IMR-90 (cell line): ENCODE measurements at regions not wholly inside any gene's neighbourhood (a gene's known extent, or its start where the extent isn't known, plus 50 kb on each side); places are given as distances from the start of the nearest gene placed in this dataset.
A peak's percentile ranks its signal among the peaks of the same experiment; 100 is the strongest.

ENCODE experiments used
- ATAC-seq: fragments of 200-7000 bp; cut with Tn5 transposase; 2 replicates; pipeline ENCODE4 v1.9.1; 2020; ENCODE audit warnings: low read depth, mild to moderate bottlenecking, moderate library complexity
- BruUV-seq: library from RNA; stranded (reverse); fragments of 400-500 nt; replicated peaks from 2 replicates; lab custom pipeline; 2021; lab: Mats Ljungman, UMichigan
- CTCF ChIA-PET: fragments of 300-600 bp; formaldehyde crosslinking; extraction: SDS; loops from one replicate; lab custom pipeline; 2021; ENCODE audit warnings: antibody characterized with exemption; lab: Yijun Ruan, JAX
- POLR2A ChIA-PET: fragments of 300-600 bp; sonication (Branson Sonifier 250); formaldehyde crosslinking; loops from one replicate; lab custom pipeline; 2022; ENCODE audit warnings: antibody characterized with exemption; ENCODE audit not compliant: unreplicated experiment; lab: Charles Lee
- DNase-seq: peaks from one replicate; pipeline ENCODE4 v3.0.0; 2013
- H2AFZ ChIP-seq: replicated peaks from 2 replicates; pipeline ENCODE3; 2013; ENCODE audit warnings: low read length, mild to moderate bottlenecking; ENCODE audit not compliant: poor library complexity
- H2AK5ac ChIP-seq: 2 replicates; pipeline ENCODE4 v1.6.1; 2013; ENCODE audit warnings: low read depth, low read length, inconsistent platforms
- H2AK9ac ChIP-seq: replicated peaks from 2 replicates; pipeline ENCODE3; 2013; ENCODE audit warnings: mild to moderate bottlenecking, low read depth, low read length, moderate library complexity; ENCODE audit not compliant: poor library complexity
- H2BK120ac ChIP-seq: 2 replicates; pipeline ENCODE4 v1.6.1; 2013; ENCODE audit warnings: low read depth, low read length, inconsistent platforms
- H2BK15ac ChIP-seq: 3 replicates; pipeline ENCODE4 v1.6.1; 2013; ENCODE audit warnings: low read depth, low read length, inconsistent platforms
- H2BK20ac ChIP-seq: 2 replicates; pipeline ENCODE4 v1.6.1; 2013; ENCODE audit warnings: low read depth, mild to moderate bottlenecking, inconsistent platforms, low read length, moderate library complexity
- H2BK5ac ChIP-seq: 2 replicates; pipeline ENCODE4 v1.6.1; 2013; ENCODE audit warnings: mild to moderate bottlenecking, low read depth, low read length, inconsistent platforms; ENCODE audit not compliant: poor library complexity, severe bottlenecking
- H3K14ac ChIP-seq: replicated peaks from 2 replicates; pipeline ENCODE4 v1.6.1; 2013; ENCODE audit warnings: low read depth, low read length, inconsistent platforms
- H3K18ac ChIP-seq: 2 replicates; pipeline ENCODE4 v1.6.1; 2013; ENCODE audit warnings: low read depth, low read length, control low read depth
- H3K23ac ChIP-seq: 2 replicates; pipeline ENCODE4 v1.6.1; 2013; ENCODE audit warnings: low read depth, low read length, inconsistent platforms
- H3K27ac ChIP-seq: 2 replicates; pipeline ENCODE4 v1.5.1; 2013; ENCODE audit warnings: mild to moderate bottlenecking, control low read depth, low read length; ENCODE audit not compliant: insufficient read depth
- H3K27me3 ChIP-seq: 2 replicates; pipeline ENCODE4 v1.6.1; 2013; ENCODE audit warnings: low read length; ENCODE audit not compliant: control insufficient read depth, insufficient read depth
- H3K36me3 ChIP-seq: 2 replicates; pipeline ENCODE4 v1.6.1; 2013; ENCODE audit warnings: low read length, mixed read lengths; ENCODE audit not compliant: control insufficient read depth, insufficient read depth
- H3K4ac ChIP-seq: 2 replicates; pipeline ENCODE4 v1.6.1; 2013; ENCODE audit warnings: low read depth, low read length, inconsistent platforms
- H3K4me1 ChIP-seq: 2 replicates; pipeline ENCODE4 v1.6.1; 2013; ENCODE audit warnings: low read length, mixed read lengths; ENCODE audit not compliant: control insufficient read depth, insufficient read depth
- H3K4me2 ChIP-seq: 2 replicates; pipeline ENCODE4 v1.6.1; 2013; ENCODE audit warnings: low read depth, mild to moderate bottlenecking, control low read depth, low read length, moderate library complexity
- H3K4me3 ChIP-seq: 2 replicates; pipeline ENCODE4 v1.5.1; 2013; ENCODE audit warnings: low read depth, mild to moderate bottlenecking, control low read depth, low read length, moderate library complexity; ENCODE audit not compliant: insufficient read depth
- H3K56ac ChIP-seq: 2 replicates; pipeline ENCODE4 v1.6.1; 2013; ENCODE audit warnings: low read length, inconsistent platforms; ENCODE audit not compliant: insufficient read depth; ENCODE audit errors: extremely low read depth
- H3K79me1 ChIP-seq, 2 experiments: 2 replicates each; pipeline ENCODE4 v1.6.1; 2013; ENCODE audit warnings: low read length in 2 of 2, inconsistent platforms in 1 of 2, low read depth in 1 of 2
- H3K9ac ChIP-seq: 2 replicates; pipeline ENCODE4 v1.6.1; 2013; ENCODE audit warnings: low read depth, low read length, control low read depth
- H3K9me1 ChIP-seq: 2 replicates; pipeline ENCODE4 v1.6.1; 2013; ENCODE audit warnings: low read length, inconsistent platforms; ENCODE audit not compliant: insufficient read depth
- H3K9me3 ChIP-seq: 2 replicates; pipeline ENCODE4 v1.6.1; 2013; ENCODE audit warnings: low read length; ENCODE audit not compliant: control insufficient read depth, insufficient read depth
- H4K20me1 ChIP-seq: 2 replicates; pipeline ENCODE4 v1.6.1; 2013; ENCODE audit warnings: low read length, inconsistent platforms; ENCODE audit not compliant: insufficient read depth
- H4K5ac ChIP-seq: 2 replicates; pipeline ENCODE4 v1.6.1; 2013; ENCODE audit warnings: mild to moderate bottlenecking, low read depth, low read length, control low read depth
- H4K8ac ChIP-seq, 2 experiments: 2 replicates each; pipeline ENCODE4 v1.6.1; 2013; ENCODE audit warnings: low read depth in 2 of 2, low read length in 2 of 2, control low read depth in 1 of 2, inconsistent platforms in 1 of 2
- H4K91ac ChIP-seq: 2 replicates; pipeline ENCODE4 v1.6.1; 2013; ENCODE audit warnings: low read depth, low read length, inconsistent platforms; ENCODE audit not compliant: insufficient read depth
- CEBPB ChIP-seq: IDR thresholded peaks from 2 replicates; pipeline ENCODE4 v1.6.1; 2012; ENCODE audit warnings: low read depth, low read length, improper control_type of control experiment
- NFE2L2 ChIP-seq: fragments of 150-350 bp; IDR thresholded peaks from 2 replicates; pipeline ENCODE4 v1.6.1; 2016; ENCODE audit warnings: low read depth, mild to moderate bottlenecking, low read length
- WGBS, 2 experiments: methylation state at CpG; one replicate each; pipeline versions ENCODE4 v1.1.5 to v1.1.7; 2013; ENCODE audit warnings: missing lambda C conversion rate in 2 of 2; ENCODE audit not compliant: insufficient read length in 1 of 2; ENCODE audit errors: extremely low coverage in 2 of 2; 5-methylcytosine and 5-hydroxymethylcytosine counted together
- dilution Hi-C: fragments of 300-500 bp; cut with HindIII; formaldehyde crosslinking; loops from one replicate; pipeline ENCODE4 v1.14.3; 2018; ENCODE audit warnings: low sequenced_read_pairs; ENCODE audit not compliant: unreplicated experiment
- in situ Hi-C: fragments of 300-500 bp; cut with MboI; formaldehyde crosslinking; loops from 3 replicates; pipeline ENCODE4 v1.14.3; 2019; ENCODE audit warnings: low sequenced_read_pairs, inconsistent platforms, mixed read lengths
- intact Hi-C: fragments of 100-400 bp; cut with micrococcal nuclease; formaldehyde crosslinking; loops from 2 replicates; pipeline ENCODE4 v1.10.0; 2022

DNA sequence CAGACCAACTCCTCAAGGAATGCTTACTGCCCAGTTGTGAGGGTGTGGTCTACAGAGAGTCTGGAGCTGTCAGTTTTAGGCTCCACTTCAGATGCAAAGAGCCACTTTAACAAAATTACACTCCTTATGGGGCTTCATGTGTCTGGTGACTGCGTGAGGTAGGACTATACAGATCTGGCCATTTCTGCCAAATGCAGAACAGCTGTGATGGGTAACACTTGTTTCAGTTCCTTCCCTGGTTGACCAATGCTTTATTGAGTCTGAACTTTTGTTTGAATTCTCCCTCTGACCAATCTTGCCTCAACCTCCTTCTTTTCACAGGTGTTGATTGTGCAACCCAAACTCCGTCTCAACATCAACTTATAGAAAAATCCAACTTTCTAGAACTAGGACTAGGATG lies 181.2 kb downstream of the OMA1 start:
- no peaks in the 10 kb centered on the region for H3K36me3 ChIP-seq
- POLR2A ChIA-PET: no interaction called here
- no peak overlapping the region for H4K5ac ChIP-seq
- no peak overlapping the region for H4K91ac ChIP-seq
- DNase-seq (no peak), ATAC-seq (no peak)
- no peak for TF ChIP-seq NFE2L2
- TF ChIP-seq CEBPB: 0 out of 2 replicates have a peak, but pooled peaks have one; percentile 34
- H3K56ac ChIP-seq: no peak overlapping the region
- no peak overlapping the region for H3K4me2 ChIP-seq
- no peak overlapping the region for H3K27ac ChIP-seq
- no peak overlapping the region for H2BK15ac ChIP-seq
- no peak overlapping the region for H2AK5ac ChIP-seq
- no peak overlapping the region for H3K23ac ChIP-seq
- CTCF ChIA-PET: no interaction called here
- no peak overlapping the region for H3K18ac ChIP-seq
- no peak overlapping the region for H3K9ac ChIP-seq
- H4K8ac ChIP-seq: no peak overlapping the region
- H2BK20ac ChIP-seq: no peak overlapping the region
- H3K4me3 ChIP-seq: no peak overlapping the region
- no TSS peak for BruUV-seq
- H3K4ac ChIP-seq: no peak overlapping the region
- H3K4me1 ChIP-seq: no peaks in the 10 kb centered on the region
- H2AK9ac ChIP-seq: no peak overlapping the region
- no CpG with 5 or more reads among the region's 2 CpGs for WGBS, 2 experiments
- no peaks in the 10 kb centered on the region for H3K79me1 ChIP-seq
- dilution Hi-C loops (no loop called here), in situ Hi-C loops (no loop called here), intact Hi-C loops (no loop called here)
- H2BK120ac ChIP-seq: no peak overlapping the region
- no peaks in the 10 kb centered on the region for H3K9me3 ChIP-seq
- 0 out of 2 replicates have a peak, but pooled peaks cover 1% of the 10 kb centered on the region for H3K27me3 ChIP-seq
- H2AFZ ChIP-seq: no peak overlapping the region
- H2BK5ac ChIP-seq: no peak overlapping the region
- no peaks in the 10 kb centered on the region for H4K20me1 ChIP-seq
- H3K14ac ChIP-seq: no peak overlapping the region
- H3K9me1 ChIP-seq: no peaks in the 10 kb centered on the region
